ENCODE measurements at regions not wholly inside any gene's neighbourhood (a gene's known extent, or its start where the extent isn't known, plus 50 kb on each side); places are given as distances from the start of the nearest gene placed in this dataset.

DNA sequence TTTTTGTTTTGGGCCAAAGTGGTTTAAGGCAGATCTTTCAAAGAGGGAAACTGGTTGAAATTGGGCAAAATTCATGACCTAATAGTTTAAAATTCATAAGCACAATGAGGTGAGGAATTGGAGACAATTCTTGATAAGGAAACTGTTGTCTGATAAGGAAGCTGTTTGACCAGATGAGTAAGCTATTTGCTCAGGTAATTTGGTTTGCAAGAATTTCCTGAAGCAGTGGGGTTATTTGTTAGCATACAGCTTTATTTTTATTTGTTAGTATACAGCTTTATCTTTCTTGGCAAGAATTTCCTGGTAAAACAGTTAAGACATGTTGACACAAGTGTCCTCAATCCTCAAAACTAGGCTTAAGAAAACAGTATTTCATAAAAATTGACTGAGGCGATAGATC lies 559.0 kb downstream of the GALC start:
- no peaks in the 10 kb centered on the region for H3K9me2 ChIP-seq (ENCODE audit: insufficient read depth, low read length)
- H3K4me2 ChIP-seq (ENCODE audit: low read length), result no peak overlapping the region
- no peak overlapping the region for H3K4me3 ChIP-seq (ENCODE audit: low read length)
- H3K27me3 ChIP-seq (ENCODE audit: insufficient read depth, low read depth, low read length), result no peaks in the 10 kb centered on the region
- no peak overlapping the region for H3K9ac ChIP-seq (ENCODE audit: low read length)
- H4K20me1 ChIP-seq (ENCODE audit: insufficient read depth), result no peaks in the 10 kb centered on the region
- no peaks in the 10 kb centered on the region for H3K36me3 ChIP-seq (ENCODE audit: insufficient read depth, low read length)
- no peak overlapping the region for H2AFZ ChIP-seq (ENCODE audit: low read depth, low read length)
- no peaks in the 10 kb centered on the region for H3K9me3 ChIP-seq (ENCODE audit: low read length)
- no peaks in the 10 kb centered on the region for H3F3A ChIP-seq (ENCODE audit: insufficient read depth, low read length, poor library complexity, severe bottlenecking)
- no peaks in the 10 kb centered on the region for H3K79me2 ChIP-seq (replicated peaks; ENCODE audit: insufficient read depth, low read length)
- no peak for TF ChIP-seq RAD21 (conservative IDR thresholded peaks at IDR 0.05)
- no peak overlapping the region for H3K27ac ChIP-seq (ENCODE audit: low read length)

DNA sequence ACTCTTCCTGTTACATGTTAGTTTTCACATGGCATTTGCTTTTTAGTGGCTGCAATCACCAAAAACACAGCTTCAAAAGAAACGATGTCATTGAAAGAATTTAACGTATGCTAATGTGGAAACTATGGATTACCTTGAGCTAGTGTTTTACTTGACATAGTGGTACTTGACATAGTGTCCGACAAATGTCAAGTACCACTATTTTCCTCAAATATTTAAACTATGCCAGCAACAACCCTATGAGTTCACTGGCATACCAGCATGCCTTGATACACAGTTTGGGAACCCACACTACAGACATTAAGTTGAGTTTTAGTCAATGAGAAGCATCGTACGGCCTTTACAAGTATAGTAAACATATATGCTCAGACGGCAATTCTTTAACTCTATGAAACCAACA lies 560.3 kb downstream of the GALC start:
- Histone ChIP-seq H3K9ac (ENCODE audit: low read length) (no peak overlapping the region), H3K4me3 (ENCODE audit: low read length) (no peak overlapping the region), H2AFZ (ENCODE audit: low read depth, low read length) (no peak overlapping the region), H3K4me2 (ENCODE audit: low read length) (no peak overlapping the region), H3K36me3 (ENCODE audit: insufficient read depth, low read length) (no peaks in the 10 kb centered on the region), H3K79me2 (replicated peaks; ENCODE audit: insufficient read depth, low read length) (no peaks in the 10 kb centered on the region), H3K27ac (ENCODE audit: low read length) (no peak overlapping the region), H4K20me1 (ENCODE audit: insufficient read depth) (no peaks in the 10 kb centered on the region), H3K9me3 (ENCODE audit: low read length) (no peaks in the 10 kb centered on the region), H3K9me2 (ENCODE audit: insufficient read depth, low read length) (no peaks in the 10 kb centered on the region), H3F3A (ENCODE audit: insufficient read depth, low read length, poor library complexity, severe bottlenecking) (no peaks in the 10 kb centered on the region), H3K27me3 (ENCODE audit: insufficient read depth, low read depth, low read length) (no peaks in the 10 kb centered on the region)
- TF ChIP-seq, protein P1, sequence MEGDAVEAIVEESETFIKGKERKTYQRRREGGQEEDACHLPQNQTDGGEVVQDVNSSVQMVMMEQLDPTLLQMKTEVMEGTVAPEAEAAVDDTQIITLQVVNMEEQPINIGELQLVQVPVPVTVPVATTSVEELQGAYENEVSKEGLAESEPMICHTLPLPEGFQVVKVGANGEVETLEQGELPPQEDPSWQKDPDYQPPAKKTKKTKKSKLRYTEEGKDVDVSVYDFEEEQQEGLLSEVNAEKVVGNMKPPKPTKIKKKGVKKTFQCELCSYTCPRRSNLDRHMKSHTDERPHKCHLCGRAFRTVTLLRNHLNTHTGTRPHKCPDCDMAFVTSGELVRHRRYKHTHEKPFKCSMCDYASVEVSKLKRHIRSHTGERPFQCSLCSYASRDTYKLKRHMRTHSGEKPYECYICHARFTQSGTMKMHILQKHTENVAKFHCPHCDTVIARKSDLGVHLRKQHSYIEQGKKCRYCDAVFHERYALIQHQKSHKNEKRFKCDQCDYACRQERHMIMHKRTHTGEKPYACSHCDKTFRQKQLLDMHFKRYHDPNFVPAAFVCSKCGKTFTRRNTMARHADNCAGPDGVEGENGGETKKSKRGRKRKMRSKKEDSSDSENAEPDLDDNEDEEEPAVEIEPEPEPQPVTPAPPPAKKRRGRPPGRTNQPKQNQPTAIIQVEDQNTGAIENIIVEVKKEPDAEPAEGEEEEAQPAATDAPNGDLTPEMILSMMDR (IDR thresholded peaks at IDR 0.05; ENCODE audit: poor library complexity, severe bottlenecking), result no peak
- TF ChIP-seq MXI1 (conservative IDR thresholded peaks at IDR 0.05; ENCODE audit: poor library complexity, severe bottlenecking) (no peak), SMC3 (conservative IDR thresholded peaks at IDR 0.05; ENCODE audit: poor library complexity) (no peak), EZH2 (IDR thresholded peaks at IDR 0.05; ENCODE audit: borderline replicate concordance, insufficient read depth, low read length, poor library complexity, severe bottlenecking) (no peak), POLR2AphosphoS5 (IDR thresholded peaks at IDR 0.05) (no peak), RAD21 (conservative IDR thresholded peaks at IDR 0.05) (no peak), EP300 (conservative IDR thresholded peaks at IDR 0.05; ENCODE audit: poor library complexity, severe bottlenecking) (no peak), TAF1 (IDR thresholded peaks at IDR 0.05; ENCODE audit: low read depth) (no peak)
- TF ChIP-seq, protein P2, sequence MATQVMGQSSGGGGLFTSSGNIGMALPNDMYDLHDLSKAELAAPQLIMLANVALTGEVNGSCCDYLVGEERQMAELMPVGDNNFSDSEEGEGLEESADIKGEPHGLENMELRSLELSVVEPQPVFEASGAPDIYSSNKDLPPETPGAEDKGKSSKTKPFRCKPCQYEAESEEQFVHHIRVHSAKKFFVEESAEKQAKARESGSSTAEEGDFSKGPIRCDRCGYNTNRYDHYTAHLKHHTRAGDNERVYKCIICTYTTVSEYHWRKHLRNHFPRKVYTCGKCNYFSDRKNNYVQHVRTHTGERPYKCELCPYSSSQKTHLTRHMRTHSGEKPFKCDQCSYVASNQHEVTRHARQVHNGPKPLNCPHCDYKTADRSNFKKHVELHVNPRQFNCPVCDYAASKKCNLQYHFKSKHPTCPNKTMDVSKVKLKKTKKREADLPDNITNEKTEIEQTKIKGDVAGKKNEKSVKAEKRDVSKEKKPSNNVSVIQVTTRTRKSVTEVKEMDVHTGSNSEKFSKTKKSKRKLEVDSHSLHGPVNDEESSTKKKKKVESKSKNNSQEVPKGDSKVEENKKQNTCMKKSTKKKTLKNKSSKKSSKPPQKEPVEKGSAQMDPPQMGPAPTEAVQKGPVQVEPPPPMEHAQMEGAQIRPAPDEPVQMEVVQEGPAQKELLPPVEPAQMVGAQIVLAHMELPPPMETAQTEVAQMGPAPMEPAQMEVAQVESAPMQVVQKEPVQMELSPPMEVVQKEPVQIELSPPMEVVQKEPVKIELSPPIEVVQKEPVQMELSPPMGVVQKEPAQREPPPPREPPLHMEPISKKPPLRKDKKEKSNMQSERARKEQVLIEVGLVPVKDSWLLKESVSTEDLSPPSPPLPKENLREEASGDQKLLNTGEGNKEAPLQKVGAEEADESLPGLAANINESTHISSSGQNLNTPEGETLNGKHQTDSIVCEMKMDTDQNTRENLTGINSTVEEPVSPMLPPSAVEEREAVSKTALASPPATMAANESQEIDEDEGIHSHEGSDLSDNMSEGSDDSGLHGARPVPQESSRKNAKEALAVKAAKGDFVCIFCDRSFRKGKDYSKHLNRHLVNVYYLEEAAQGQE (IDR thresholded peaks at IDR 0.05; ENCODE audit: borderline replicate concordance), result no peak

DNA sequence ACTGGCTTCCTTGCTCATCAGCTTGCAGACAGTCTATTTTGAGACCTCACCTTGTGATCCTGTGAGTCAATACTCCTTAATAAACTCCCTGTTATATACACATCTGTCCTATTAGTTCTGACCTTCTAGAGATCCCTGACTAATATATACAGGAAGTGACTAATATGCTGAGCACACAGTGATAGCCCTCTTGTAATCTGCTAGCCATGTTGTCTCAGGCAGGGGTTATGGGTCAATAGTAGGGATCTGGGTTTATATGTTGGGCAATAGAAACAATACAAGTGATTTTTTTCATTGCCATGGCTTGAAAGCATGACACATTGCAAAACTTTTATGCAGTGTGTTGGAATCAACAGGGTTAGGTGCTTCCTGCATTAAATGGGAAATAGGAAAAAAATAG lies 562.2 kb downstream of the GALC start:
- no peak overlapping the region for H3K27ac ChIP-seq (ENCODE audit: low read length)
- H2AFZ ChIP-seq (ENCODE audit: low read depth, low read length), result no peak overlapping the region
- H3K9ac ChIP-seq (ENCODE audit: low read length), result no peak overlapping the region
- no peak overlapping the region for H3K4me3 ChIP-seq (ENCODE audit: low read length)
- TF ChIP-seq, protein P1 (IDR thresholded peaks at IDR 0.05; ENCODE audit: poor library complexity, severe bottlenecking), result no peak
- TF ChIP-seq MXI1 (conservative IDR thresholded peaks at IDR 0.05; ENCODE audit: poor library complexity, severe bottlenecking), result no peak
- no peak for TF ChIP-seq POLR2AphosphoS5 (IDR thresholded peaks at IDR 0.05)
- TF ChIP-seq RAD21 (conservative IDR thresholded peaks at IDR 0.05), result no peak
- no peak for TF ChIP-seq SMC3 (conservative IDR thresholded peaks at IDR 0.05; ENCODE audit: poor library complexity)
- no peak for TF ChIP-seq EZH2 (IDR thresholded peaks at IDR 0.05; ENCODE audit: borderline replicate concordance, insufficient read depth, low read length, poor library complexity, severe bottlenecking)
- TF ChIP-seq, protein P2 (IDR thresholded peaks at IDR 0.05; ENCODE audit: borderline replicate concordance), result no peak
- no peak for TF ChIP-seq EP300 (conservative IDR thresholded peaks at IDR 0.05; ENCODE audit: poor library complexity, severe bottlenecking)
- TF ChIP-seq TAF1 (IDR thresholded peaks at IDR 0.05; ENCODE audit: low read depth), result no peak
- H3F3A ChIP-seq (ENCODE audit: insufficient read depth, low read length, poor library complexity, severe bottlenecking), result no peaks in the 10 kb centered on the region
- no peak overlapping the region for H3K4me2 ChIP-seq (ENCODE audit: low read length)
- H4K20me1 ChIP-seq (ENCODE audit: insufficient read depth), result no peaks in the 10 kb centered on the region
- no peaks in the 10 kb centered on the region for H3K36me3 ChIP-seq (ENCODE audit: insufficient read depth, low read length)
- H3K79me2 ChIP-seq (replicated peaks; ENCODE audit: insufficient read depth, low read length), result no peaks in the 10 kb centered on the region
- no peaks in the 10 kb centered on the region for H3K9me2 ChIP-seq (ENCODE audit: insufficient read depth, low read length)
- no peaks in the 10 kb centered on the region for H3K27me3 ChIP-seq (ENCODE audit: insufficient read depth, low read depth, low read length)
- H3K9me3 ChIP-seq (ENCODE audit: low read length), result no peaks in the 10 kb centered on the region
